ENCODE measurements at regions not wholly inside any gene's neighbourhood (a gene's known extent, or its start where the extent isn't known, plus 50 kb on each side); places are given as distances from the start of the nearest gene placed in this dataset.

- Histone ChIP-seq H3K36me3 (ENCODE audit: low read depth) (no peaks in the 10 kb centered on the region), H3K4me3 (ENCODE audit: severe bottlenecking) (no peak overlapping the region), H3K27ac (ENCODE audit: poor library complexity, severe bottlenecking) (no peak overlapping the region), H3K27me3 (ENCODE audit: insufficient read depth, poor library complexity, severe bottlenecking) (no peaks in the 10 kb centered on the region), H3K9me3 (ENCODE audit: severe bottlenecking) (no peaks in the 10 kb centered on the region), H3K4me1 (ENCODE audit: insufficient read depth, poor library complexity, severe bottlenecking) (no peaks in the 10 kb centered on the region)
- no peak for TF ChIP-seq CTCF (IDR thresholded peaks at IDR 0.05; ENCODE audit: poor library complexity, severe bottlenecking)
- ATAC-seq (ENCODE audit: low read depth) (no peak), DNase-seq (ENCODE audit: low spot score) (no peak)
Measured at GRCh38 chr5:72648480-72648879, 141.3 kb upstream of the ZNF366 start.

DNA sequence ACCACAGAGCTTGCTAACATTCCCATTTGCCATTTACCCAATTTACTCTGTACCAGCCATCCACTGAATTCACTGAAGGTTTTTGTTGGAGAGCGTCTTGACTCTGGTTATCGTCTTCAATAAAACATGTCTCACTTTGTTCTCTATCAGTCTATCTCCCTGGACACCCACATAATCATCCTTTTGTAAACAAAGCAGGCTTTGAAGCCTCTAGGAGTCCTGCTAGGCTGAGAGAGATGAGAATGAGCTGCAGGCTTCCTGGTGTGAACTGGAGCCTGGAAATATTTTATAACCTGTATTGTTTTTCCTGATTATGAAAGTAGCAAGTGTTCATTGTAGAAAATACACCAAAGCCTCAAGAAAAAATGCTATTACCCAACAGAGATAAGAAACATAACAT lies 140.6 kb upstream of the ZNF366 start:
- no peak overlapping the region for H3K27ac ChIP-seq (ENCODE audit: poor library complexity, severe bottlenecking)
- no peaks in the 10 kb centered on the region for H3K9me3 ChIP-seq (ENCODE audit: severe bottlenecking)
- no peak overlapping the region for H3K4me3 ChIP-seq (ENCODE audit: severe bottlenecking)
- no peaks in the 10 kb centered on the region for H3K4me1 ChIP-seq (ENCODE audit: insufficient read depth, poor library complexity, severe bottlenecking)
- H3K36me3 ChIP-seq (ENCODE audit: low read depth): no peaks in the 10 kb centered on the region
- no peaks in the 10 kb centered on the region for H3K27me3 ChIP-seq (ENCODE audit: insufficient read depth, poor library complexity, severe bottlenecking)
- DNase-seq (ENCODE audit: low spot score) (no peak), ATAC-seq (ENCODE audit: low read depth) (peak; percentile 25; the same call in 1 of the 3 replicates)
- TF ChIP-seq CTCF (IDR thresholded peaks at IDR 0.05; ENCODE audit: poor library complexity, severe bottlenecking): no peak

DNA sequence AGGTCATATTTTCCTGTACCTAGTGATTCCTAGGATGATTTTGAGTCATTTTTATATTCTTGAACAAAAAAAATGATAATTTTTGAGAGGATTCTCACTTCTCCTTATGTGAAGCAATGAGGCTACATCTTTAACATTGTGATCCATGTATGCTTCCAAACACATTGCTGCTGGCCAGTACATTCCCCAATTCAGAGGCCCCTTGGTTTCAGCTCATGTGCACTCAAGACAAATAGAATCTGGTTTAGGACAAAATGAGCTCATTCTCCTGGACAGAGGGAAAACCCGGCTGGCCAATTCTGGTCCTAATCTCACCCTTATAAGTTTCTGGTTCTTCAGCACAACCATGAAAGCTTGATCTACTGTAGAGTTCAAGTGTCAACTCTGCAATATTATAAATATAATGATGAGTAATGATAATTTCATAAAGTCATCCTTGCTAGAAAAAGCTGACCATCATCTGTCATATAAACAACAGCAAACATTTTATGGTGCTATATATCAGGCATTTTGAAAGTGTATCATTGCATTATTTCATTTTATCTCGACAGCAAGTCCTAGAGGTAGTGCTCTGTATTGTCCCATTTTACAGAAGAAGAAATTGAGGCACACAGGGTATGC lies 139.1 kb upstream of the ZNF366 start:
- Histone ChIP-seq H3K4me1 (ENCODE audit: insufficient read depth, poor library complexity, severe bottlenecking) (no peaks in the 10 kb centered on the region), H3K9me3 (ENCODE audit: severe bottlenecking) (no peaks in the 10 kb centered on the region), H3K27me3 (ENCODE audit: insufficient read depth, poor library complexity, severe bottlenecking) (no peaks in the 10 kb centered on the region), H3K4me3 (ENCODE audit: severe bottlenecking) (no peak overlapping the region), H3K36me3 (ENCODE audit: low read depth) (no peaks in the 10 kb centered on the region), H3K27ac (ENCODE audit: poor library complexity, severe bottlenecking) (no peak overlapping the region)
- ATAC-seq (ENCODE audit: low read depth) (no peak), DNase-seq (ENCODE audit: low spot score) (no peak)
- no peak for TF ChIP-seq CTCF (IDR thresholded peaks at IDR 0.05; ENCODE audit: poor library complexity, severe bottlenecking)

DNA sequence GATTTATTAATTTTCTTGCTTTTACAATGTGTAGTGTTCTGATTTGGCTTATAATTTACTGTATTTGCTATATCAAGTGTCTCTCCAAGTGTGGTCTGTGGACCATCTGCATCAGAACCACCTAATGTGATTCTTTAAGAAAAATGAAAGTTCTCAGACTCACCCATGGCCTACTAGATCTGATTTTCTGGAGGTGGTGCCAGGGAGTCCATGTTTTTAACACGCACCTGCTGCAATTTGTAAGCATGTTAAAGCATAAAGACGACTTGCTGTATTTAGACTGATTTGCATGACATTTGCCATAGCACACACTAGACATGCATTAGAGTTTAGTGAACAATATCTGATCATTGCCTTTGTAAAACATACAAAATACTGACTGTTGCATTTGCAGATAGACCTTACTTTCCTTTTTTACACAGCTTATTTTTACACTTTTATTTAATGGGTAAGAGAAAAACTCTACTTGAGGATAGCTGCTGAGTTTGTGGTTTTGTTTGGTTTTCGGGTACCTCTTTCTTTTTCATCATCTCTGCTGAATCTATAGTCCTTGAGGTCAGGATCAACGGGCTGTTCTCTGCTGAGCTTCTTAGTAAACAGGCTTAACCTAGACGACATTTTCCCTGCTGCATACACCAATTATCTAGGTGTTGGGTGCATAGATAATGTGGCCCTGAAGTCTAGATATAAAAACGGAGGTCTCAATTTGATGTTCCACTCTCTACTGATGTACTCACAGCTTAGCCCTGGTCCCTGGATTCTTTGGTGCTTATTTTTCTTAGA lies 138.0 kb upstream of the ZNF366 start:
- no peaks in the 10 kb centered on the region for H3K27me3 ChIP-seq (ENCODE audit: insufficient read depth, poor library complexity, severe bottlenecking)
- H3K36me3 ChIP-seq (ENCODE audit: low read depth): no peaks in the 10 kb centered on the region
- no peak for DNase-seq (ENCODE audit: low spot score)
- no peaks in the 10 kb centered on the region for H3K4me1 ChIP-seq (ENCODE audit: insufficient read depth, poor library complexity, severe bottlenecking)
- TF ChIP-seq CTCF (IDR thresholded peaks at IDR 0.05; ENCODE audit: poor library complexity, severe bottlenecking): no peak
- H3K27ac ChIP-seq (ENCODE audit: poor library complexity, severe bottlenecking): no peak overlapping the region
- no peaks in the 10 kb centered on the region for H3K9me3 ChIP-seq (ENCODE audit: severe bottlenecking)
- no peak overlapping the region for H3K4me3 ChIP-seq (ENCODE audit: severe bottlenecking)
- ATAC-seq (ENCODE audit: low read depth): no peak

DNA sequence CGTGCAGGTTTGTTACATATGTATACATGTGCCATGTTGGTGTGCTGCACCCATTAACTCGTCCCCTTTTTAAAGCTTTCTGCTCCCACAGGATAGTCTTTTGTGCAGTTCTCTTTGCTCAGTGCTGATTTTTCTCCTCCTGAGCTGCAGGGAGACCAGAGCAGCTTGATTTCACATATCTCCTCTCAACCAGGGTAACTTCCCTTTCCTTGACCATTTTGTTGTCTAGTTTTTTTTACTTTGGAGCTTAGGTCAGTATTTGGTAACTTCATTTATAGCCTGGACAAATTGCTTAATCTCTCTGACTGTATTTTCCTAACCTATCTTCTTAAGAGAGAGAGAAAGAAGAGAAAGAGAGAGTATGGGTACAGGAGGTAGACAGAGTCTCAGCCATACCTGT lies 137.1 kb upstream of the ZNF366 start:
- no peaks in the 10 kb centered on the region for H3K9me3 ChIP-seq (ENCODE audit: severe bottlenecking)
- H3K4me1 ChIP-seq (ENCODE audit: insufficient read depth, poor library complexity, severe bottlenecking): no peaks in the 10 kb centered on the region
- H3K36me3 ChIP-seq (ENCODE audit: low read depth): no peaks in the 10 kb centered on the region
- no peaks in the 10 kb centered on the region for H3K27me3 ChIP-seq (ENCODE audit: insufficient read depth, poor library complexity, severe bottlenecking)
- no peak for ATAC-seq (ENCODE audit: low read depth)
- DNase-seq (ENCODE audit: low spot score): no peak
- TF ChIP-seq CTCF (IDR thresholded peaks at IDR 0.05; ENCODE audit: poor library complexity, severe bottlenecking): no peak
- H3K27ac ChIP-seq (ENCODE audit: poor library complexity, severe bottlenecking): no peak overlapping the region
- no peak overlapping the region for H3K4me3 ChIP-seq (ENCODE audit: severe bottlenecking)

Measured in RWPE2 (cell line).